ENCODE measurements at regions not wholly inside any gene's neighbourhood (a gene's known extent, or its start where the extent isn't known, plus 50 kb on each side); places are given as distances from the start of the nearest gene placed in this dataset.

- TF ChIP-seq HNRNPK (IDR thresholded peaks at IDR 0.05; ENCODE audit: low read depth, low read length, poor library complexity, severe bottlenecking) (no peak), ZNF354B (CRISPR knock-in tag; IDR thresholded peaks at IDR 0.05) (no peak; the same call in 1 of the 2 replicates), PYGO2 (tag; IDR thresholded peaks at IDR 0.05) (peak; percentile 84), NCOA6 (IDR thresholded peaks at IDR 0.05) (peak; percentile 9; the same call in 1 of the 2 replicates), MCM5 (IDR thresholded peaks at IDR 0.05; ENCODE audit: low read depth) (no peak), ZNF311 (CRISPR knock-in tag; IDR thresholded peaks at IDR 0.05) (peak; percentile 75; the same call in 1 of the 2 replicates), TAF15 (IDR thresholded peaks at IDR 0.05; ENCODE audit: low read depth, low read length) (no peak), ZNF124 (CRISPR knock-in tag; IDR thresholded peaks at IDR 0.05) (no peak), ZNF212 (CRISPR knock-in tag; IDR thresholded peaks at IDR 0.05) (no peak), ZNF12 (CRISPR knock-in tag; IDR thresholded peaks at IDR 0.05) (no peak), ZNF224 (CRISPR knock-in tag; IDR thresholded peaks at IDR 0.05) (no peak), ZNF717 (CRISPR knock-in tag; IDR thresholded peaks at IDR 0.05) (no peak), ERF (CRISPR knock-in tag; IDR thresholded peaks at IDR 0.05) (peak; percentile 94), ADNP (tag; IDR thresholded peaks at IDR 0.05) (peak; percentile 68), POLR3G (IDR thresholded peaks at IDR 0.05; ENCODE audit: extremely low read depth, insufficient read length, insufficient replicate concordance) (no peak), MNT (conservative IDR thresholded peaks at IDR 0.05) (peak; percentile 97 to 99), ZNF512 (tag; IDR thresholded peaks at IDR 0.05) (no peak), NCOA1 (IDR thresholded peaks at IDR 0.05; ENCODE audit: low read depth) (peak; percentile 94), ZBTB26 (CRISPR knock-in tag; IDR thresholded peaks at IDR 0.05) (no peak), CREBBP (IDR thresholded peaks at IDR 0.05; ENCODE audit: low read depth, low read length) (no peak), NONO (IDR thresholded peaks at IDR 0.05; ENCODE audit: low read depth in 2 of 2, low read length in 1 of 2) (peak in 1 of 2 experiments; percentile 92; a peak in 2 of 4 replicates), ZNF23 (CRISPR knock-in tag; IDR thresholded peaks at IDR 0.05) (no peak; the same call in 1 of the 2 replicates), ZNF668 (CRISPR knock-in tag; IDR thresholded peaks at IDR 0.05) (peak; percentile 74; the same call in 1 of the 2 replicates), SPI1 (IDR thresholded peaks at IDR 0.05; ENCODE audit: borderline replicate concordance, low read depth, low read length) (no peak), U2AF2 (optimal IDR thresholded peaks at IDR 0.05; ENCODE audit: low read depth, low read length) (no peak), ZNF695 (CRISPR knock-in tag; IDR thresholded peaks at IDR 0.05) (no peak), ZNF561 (CRISPR knock-in tag; conservative IDR thresholded peaks at IDR 0.05) (no peak)
Observed at GRCh38 chr6:133701633-133702331, 187.1 kb upstream of the TCF21 start (continued).

All from K562 (cell line).